GM21576 (cell line): ENCODE measurements at regions not wholly inside any gene's neighbourhood (a gene's known extent, or its start where the extent isn't known, plus 50 kb on each side); places are given as distances from the start of the nearest gene placed in this dataset.
A peak's percentile ranks its signal among the peaks of the same experiment; 100 is the strongest.
"Not testable (repeated sequence)": the region's sequence is repeated elsewhere in the genome, so short reads cannot be mapped to it uniquely, and the experiment has no call there.

Experiments
- ATAC-seq: cut with Tn5 transposase; IDR thresholded peaks from one replicate; pipeline ENCODE4 v1.9.1; 2021; ENCODE audit warnings: mild to moderate bottlenecking, moderate library complexity; ENCODE audit not compliant: unreplicated experiment

DNA sequence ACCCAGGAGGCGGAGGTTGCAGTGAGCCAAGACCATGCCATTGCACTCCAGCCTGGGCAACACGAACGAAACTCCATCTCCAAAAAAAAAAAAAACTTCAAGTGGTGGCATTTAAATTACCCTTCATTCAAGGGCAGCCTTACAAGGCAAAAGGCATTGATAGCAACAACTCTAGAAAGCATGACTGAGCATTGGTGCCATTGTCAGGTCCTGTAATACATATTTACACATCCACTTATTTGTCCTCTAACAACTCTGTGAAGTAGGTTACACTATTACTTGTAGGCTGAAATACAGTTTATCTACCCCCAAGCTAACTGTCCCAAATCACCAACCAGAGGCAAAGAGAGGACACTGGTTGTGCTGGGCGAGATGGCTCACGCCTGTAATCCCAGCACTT, 52.7 kb upstream of the LARP1 start:
- no peak for ATAC-seq

GRCh38 chr5:154701725-154702124, 53.5 kb upstream of the LARP1 start:
- not testable (repeated sequence) for ATAC-seq

DNA sequence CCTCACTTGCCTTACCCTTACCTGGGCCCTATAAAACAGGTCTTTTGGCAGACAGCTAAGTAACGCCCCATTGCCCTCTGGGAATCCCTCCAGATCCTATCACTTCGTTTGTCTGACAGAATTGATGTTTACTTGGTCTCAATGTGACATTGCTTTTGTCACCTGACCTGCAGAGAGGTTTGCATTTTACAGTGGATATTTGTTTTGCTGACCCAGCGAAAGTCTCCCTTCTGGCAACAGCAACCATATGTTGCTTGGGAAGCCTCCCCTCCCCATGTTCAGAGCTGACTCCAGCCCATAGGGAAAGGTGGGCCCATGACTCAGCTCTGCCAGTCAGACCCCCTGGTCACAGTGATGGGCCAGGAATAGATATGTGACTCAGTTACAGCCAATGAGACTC, 54.0 kb upstream of the LARP1 start:
- ATAC-seq = no peak

- ATAC-seq = not testable (repeated sequence)
These were observed 54.8 kb upstream of the LARP1 start for GRCh38 chr5:154700289-154700928.

- ATAC-seq = no peak
These were observed 56.4 kb upstream of the LARP1 start for GRCh38 chr5:154698763-154699162.

DNA sequence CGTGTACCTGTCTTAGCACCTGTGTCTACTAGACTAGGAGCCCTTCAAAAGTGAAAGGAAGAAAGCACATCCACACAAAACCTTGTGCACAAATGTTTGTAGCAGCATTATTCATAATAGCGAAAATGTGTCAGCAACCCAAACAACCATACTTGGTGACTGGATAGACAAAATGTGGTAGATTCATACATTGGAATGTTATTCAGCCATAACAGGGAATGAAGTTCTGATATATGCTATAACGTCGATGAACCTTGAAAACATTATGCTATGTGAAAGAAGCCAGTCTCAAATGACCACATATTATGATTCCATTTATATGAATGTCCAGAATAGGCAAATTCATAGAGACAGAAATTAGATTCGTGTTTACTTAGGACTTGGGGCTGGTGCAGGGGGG, 57.8 kb upstream of the LARP1 start:
- no peak for ATAC-seq

DNA sequence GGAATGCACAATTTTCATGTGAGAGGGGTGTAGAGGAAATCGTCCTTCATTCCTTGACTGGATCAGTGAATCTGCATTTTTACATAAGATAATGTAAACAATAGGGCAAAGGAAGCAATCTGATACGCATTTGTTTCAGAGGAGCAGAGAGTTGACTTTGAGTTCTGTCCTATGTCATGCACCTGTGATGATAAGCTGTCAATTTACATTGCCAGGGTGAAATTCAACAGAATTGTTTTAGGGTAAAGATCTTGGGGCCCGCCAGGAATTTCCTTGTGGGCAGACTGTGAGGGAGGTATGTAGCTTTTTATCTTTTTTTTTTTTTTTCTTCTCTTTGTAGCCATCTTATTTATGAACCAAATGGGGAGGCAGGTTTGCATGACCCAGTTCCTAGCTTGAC, 58.3 kb upstream of the LARP1 start:
- no peak for ATAC-seq

GRCh38 chr5:154694159-154694558, 61.0 kb upstream of the LARP1 start:
- ATAC-seq = no peak

GRCh38 chr5:154690488-154690887, 64.7 kb upstream of the LARP1 start:
- ATAC-seq = no peak

DNA sequence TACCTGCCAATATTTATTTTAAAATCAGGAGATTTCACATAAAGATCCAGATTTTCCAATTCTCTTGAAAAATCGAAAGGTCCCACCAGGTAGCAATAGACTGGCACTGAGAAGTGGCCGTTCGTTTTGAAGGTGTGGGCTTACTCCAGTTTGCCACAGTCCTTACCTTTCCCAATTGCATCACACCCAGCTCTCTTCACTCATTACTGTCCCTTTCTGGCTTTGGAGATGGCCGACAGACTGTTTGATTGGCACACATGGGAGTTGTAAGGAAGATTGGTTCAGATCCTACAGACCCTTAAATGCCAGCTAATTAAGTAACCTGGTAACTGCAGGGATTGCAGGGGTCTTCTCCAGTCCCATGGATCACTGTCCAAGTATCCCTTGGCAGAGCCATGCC, 68.7 kb upstream of the LARP1 start:
- no peak for ATAC-seq

DNA sequence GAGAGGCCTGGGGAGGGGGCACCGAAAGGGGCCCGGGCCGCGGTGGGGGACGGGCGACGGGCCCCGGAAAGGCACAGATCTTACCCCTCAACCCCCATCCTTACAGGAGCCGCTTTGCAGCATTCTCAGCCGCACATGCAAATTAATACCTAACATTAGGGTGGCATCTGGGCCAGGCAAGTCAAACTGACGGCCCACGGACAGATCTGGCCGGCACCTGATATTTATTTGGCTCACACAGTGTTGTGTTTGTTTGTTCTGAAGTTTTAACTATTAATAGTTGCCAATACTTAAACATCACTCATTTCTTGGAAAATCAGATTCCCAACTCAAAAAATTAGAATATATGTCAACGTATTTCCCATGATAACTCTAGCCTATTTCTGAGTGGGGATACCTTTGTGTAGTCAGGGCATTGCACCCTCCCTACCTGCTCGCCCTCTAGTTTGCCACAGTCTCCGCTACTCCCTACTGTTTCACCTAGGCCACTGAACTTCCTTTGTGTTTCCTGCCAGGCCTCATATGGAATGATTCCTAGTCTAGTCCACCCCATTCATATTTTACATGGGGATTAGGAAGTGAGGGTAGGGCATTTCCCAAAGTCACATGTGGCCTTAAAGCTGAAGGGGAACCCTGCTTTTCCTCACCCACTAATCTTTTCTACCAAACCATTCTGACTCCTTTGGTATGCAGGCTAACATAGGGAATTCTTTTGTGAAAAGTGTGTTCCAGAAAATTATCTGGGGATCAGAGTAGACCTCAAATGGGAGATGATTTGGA, 71.9 kb upstream of the LARP1 start:
- ATAC-seq = peak; percentile 61

DNA sequence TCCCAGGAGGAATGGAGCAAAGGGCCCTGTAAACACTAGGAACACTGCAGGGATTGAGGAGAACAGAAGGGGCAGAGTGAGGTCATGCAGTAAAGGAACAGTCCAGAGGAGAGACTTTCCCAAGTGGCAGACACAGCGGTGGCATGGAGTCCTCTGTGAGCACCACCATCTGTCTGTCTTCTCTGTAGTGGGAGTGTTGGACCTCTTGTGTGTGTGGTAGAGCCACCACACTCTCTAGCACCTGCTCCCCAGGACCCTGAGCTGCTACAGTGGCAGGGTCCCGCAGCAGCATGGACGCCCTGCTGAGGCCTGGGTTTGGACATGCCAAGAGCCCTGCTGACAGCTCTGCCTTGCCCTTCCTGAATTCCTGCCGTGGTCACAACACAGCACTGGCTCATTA, 75.7 kb upstream of the LARP1 start:
- no peak for ATAC-seq

GRCh38 chr5:154677921-154678320, 77.3 kb upstream of the LARP1 start:
- no peak for ATAC-seq

GRCh38 chr5:154676508-154676907, 78.7 kb upstream of the LARP1 start:
- ATAC-seq = no peak

- no peak for ATAC-seq
These were observed 81.1 kb upstream of the LARP1 start for GRCh38 chr5:154674029-154674428.

GRCh38 chr5:154673506-154673905, 81.7 kb upstream of the LARP1 start:
- no peak for ATAC-seq

DNA sequence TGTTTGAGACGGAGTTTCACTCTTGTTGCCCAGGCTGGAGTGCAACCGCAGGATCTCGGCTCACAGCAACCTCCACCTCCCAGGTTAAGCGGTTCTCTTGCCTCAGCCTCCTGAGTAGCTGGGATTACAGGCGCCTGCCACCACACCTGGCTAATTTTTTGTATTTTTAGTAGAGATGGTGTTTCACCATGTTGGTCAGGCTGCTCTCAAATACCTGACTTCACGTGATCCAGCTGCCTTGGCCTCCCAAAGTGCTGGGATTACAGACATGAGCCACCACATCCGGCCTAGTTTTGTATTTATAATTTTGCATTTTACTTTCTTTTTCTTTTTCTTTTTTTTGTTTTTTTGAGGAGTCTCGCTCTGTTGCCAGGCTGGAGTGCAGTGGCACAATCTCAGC, 85.3 kb upstream of the LARP1 start:
- not testable (repeated sequence) for ATAC-seq

DNA sequence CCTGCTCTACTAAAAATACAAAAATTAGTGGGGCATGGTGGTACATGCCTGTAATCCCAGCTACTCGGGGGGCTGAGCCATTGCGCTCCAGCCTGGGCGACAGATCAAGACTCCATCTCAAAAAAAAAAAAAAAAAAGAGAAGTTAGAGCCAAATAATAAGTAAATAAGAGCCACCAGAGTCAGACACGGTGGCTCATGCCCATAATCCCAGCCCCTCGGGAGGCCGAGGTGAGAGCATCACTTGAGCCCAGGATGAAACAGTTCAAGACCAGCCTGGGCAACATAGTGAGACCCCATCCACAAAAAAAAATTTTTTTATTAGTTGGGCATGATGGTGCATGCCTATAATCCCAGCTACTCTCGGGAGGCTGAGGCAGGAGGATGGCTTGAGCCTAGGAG, 85.8 kb upstream of the LARP1 start:
- ATAC-seq = no peak

GRCh38 chr5:154664869-154665268, 90.3 kb upstream of the LARP1 start:
- ATAC-seq = no peak

- ATAC-seq = no peak
These were observed 91.8 kb upstream of the LARP1 start for GRCh38 chr5:154663424-154663823.

DNA sequence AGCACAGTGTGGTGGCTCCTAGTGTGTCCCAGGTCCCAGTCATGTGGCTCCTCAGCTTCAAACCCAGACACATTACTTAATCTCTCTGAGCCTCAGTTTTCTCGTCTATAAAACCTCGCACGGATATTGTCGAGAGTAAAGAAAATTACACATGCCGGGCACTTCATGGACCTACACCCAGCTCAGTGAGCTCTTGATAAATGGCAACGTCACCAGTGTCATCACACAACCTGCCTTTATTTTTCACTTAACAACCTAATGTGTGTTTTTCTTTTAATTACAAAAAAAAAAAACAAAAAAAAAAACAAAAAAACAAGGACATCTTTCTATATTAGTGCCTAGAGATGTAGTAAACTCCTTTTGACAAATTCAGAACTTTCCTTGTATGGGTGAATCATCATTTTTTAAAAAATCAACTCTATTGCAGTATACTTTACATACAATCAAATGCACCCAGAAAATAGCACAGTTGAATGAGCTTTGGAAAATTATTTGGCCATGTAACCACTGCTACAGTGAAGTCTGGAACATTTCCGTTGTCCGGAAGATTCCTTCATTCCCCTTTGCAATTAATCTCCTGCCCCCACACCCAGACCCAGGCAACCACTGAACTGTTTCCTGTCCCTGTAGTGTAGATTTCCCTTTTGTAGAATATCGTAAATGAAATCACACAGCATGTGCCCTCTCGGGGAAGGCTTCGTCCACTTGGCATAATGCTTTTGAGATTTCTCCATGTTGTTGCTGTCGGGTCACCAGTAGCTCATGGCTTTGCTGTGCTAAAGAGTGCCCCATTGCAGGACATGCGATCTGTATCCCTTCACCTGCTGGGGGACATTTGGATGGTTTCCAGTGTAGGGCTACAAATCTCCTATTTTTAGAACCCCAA, 100.4 kb upstream of the LARP1 start:
- ATAC-seq = no peak
